Activated CD4-positive, alpha-beta T cell treated with anti-CD3 and anti-CD28 coated beads for 1 hour (primary cell): ENCODE measurements at regions not wholly inside any gene's neighbourhood (a gene's known extent, or its start where the extent isn't known, plus 50 kb on each side); places are given as distances from the start of the nearest gene placed in this dataset.

Source experiments
- DNase-seq: peaks from one replicate; pipeline ENCODE4 v3.0.0-alpha.2; 2020

GRCh38 chr1:220983877-220984635 lies 104.8 kb downstream of the HLX start:
- DNase-seq, result no peak

- no peak for DNase-seq
Observed at GRCh38 chr1:220990427-220991339, 111.4 kb downstream of the HLX start.

GRCh38 chr1:220991506-220991905 lies 112.3 kb downstream of the HLX start:
- DNase-seq, result no peak

- DNase-seq, result no peak
Observed at GRCh38 chr1:220991959-220992704, 112.9 kb downstream of the HLX start.

GRCh38 chr1:220992705-220993052 lies 113.4 kb downstream of the HLX start:
- DNase-seq, result no peak

- no peak for DNase-seq
Observed at GRCh38 chr1:220994671-220995070, 115.4 kb downstream of the HLX start.

GRCh38 chr1:220997791-220998190 lies 118.5 kb downstream of the HLX start:
- DNase-seq, result no peak

- no peak for DNase-seq
Observed at GRCh38 chr1:220999872-221000863, 120.9 kb downstream of the HLX start.

- DNase-seq, result no peak
Observed at GRCh38 chr1:221001167-221001566, 121.9 kb downstream of the HLX start.

- no peak for DNase-seq
Observed at GRCh38 chr1:221002601-221003000, 123.4 kb downstream of the HLX start.

GRCh38 chr1:221011145-221011544 lies 131.9 kb downstream of the HLX start:
- no peak for DNase-seq

- DNase-seq, result no peak
Observed at GRCh38 chr1:221012120-221012519, 132.9 kb downstream of the HLX start.

- DNase-seq, result no peak
Observed at GRCh38 chr1:221013691-221014660, 134.7 kb downstream of the HLX start.

- no peak for DNase-seq
Observed at GRCh38 chr1:221015159-221015790, 136.0 kb downstream of the HLX start.

GRCh38 chr1:221016751-221017150 lies 137.5 kb downstream of the HLX start:
- no peak for DNase-seq

GRCh38 chr1:221018414-221018813 lies 139.2 kb downstream of the HLX start:
- DNase-seq, result no peak

GRCh38 chr1:221022331-221022730 lies 143.1 kb downstream of the HLX start:
- no peak for DNase-seq

- no peak for DNase-seq
Observed at GRCh38 chr1:221023482-221023881, 144.2 kb downstream of the HLX start.

- DNase-seq, result no peak
Observed at GRCh38 chr1:221025501-221025900, 146.3 kb downstream of the HLX start.

- no peak for DNase-seq
Observed at GRCh38 chr1:221025956-221026355, 146.7 kb downstream of the HLX start.
